GM12878 (cell line): ENCODE measurements at regions not wholly inside any gene's neighbourhood (a gene's known extent, or its start where the extent isn't known, plus 50 kb on each side); places are given as distances from the start of the nearest gene placed in this dataset.

ENCODE experiments used
- ATAC-seq: fragments of 200-7000 bp; cut with Tn5 transposase; 3 replicates; pipeline ENCODE4 v1.9.1; 2020; ENCODE audit warnings: mild to moderate bottlenecking, moderate library complexity
- BruUV-seq: library from RNA; stranded (reverse); fragments of 400-500 nt; replicated peaks from 2 replicates; lab custom pipeline; 2021; lab: Mats Ljungman, UMichigan
- CTCF ChIA-PET: fragments of 300-600 bp; sonication (Branson Sonifier 250); formaldehyde crosslinking; extraction: SDS; loops from one replicate; lab custom pipeline; 2021; ENCODE audit warnings: inconsistent platforms; lab: Yijun Ruan, JAX
- POLR2A ChIA-PET: fragments of 350-600 bp; formaldehyde crosslinking; extraction: SDS; loops from one replicate; lab custom pipeline; 2021; ENCODE audit warnings: inconsistent platforms; lab: Charles Lee
- RAD21 ChIA-PET: fragments of 300-600 bp; sonication (Branson Sonifier 250); formaldehyde crosslinking; loops from one replicate; lab custom pipeline; 2023; ENCODE audit warnings: antibody characterized with exemption; ENCODE audit not compliant: unreplicated experiment; lab: Charles Lee
- SMC1A ChIA-PET: fragments of 300-600 bp; sonication (Branson Sonifier 250); formaldehyde crosslinking; loops from one replicate; lab custom pipeline; 2023; ENCODE audit not compliant: unreplicated experiment, uncharacterized antibody; lab: Charles Lee
- DNase-seq: peaks from one replicate; pipeline ENCODE4 v3.0.0-alpha.2; 2011; ENCODE audit warnings: low read depth, low spot score
- FAIRE-seq: peaks from 3 replicates; lab custom pipeline; 2011; peaks lifted over from hg19 to GRCh38; lab: Jason Lieb, UNC
- H2AFZ ChIP-seq: 2 replicates; pipeline ENCODE4 v1.6.0; 2011; ENCODE audit warnings: low read depth, low read length, control low read depth; ENCODE audit not compliant: control insufficient read depth
- H3K27ac ChIP-seq: 2 replicates; pipeline ENCODE4 v1.5.1; 2011; ENCODE audit warnings: control low read depth; ENCODE audit not compliant: control insufficient read depth, insufficient read depth
- H3K27me3 ChIP-seq, 2 experiments: replicated peaks in 1 of 2; 2 replicates each; pipeline versions ENCODE4 v1.6.0 to v1.6.1; 2011; ENCODE audit warnings: low read length in 1 of 2; ENCODE audit not compliant: control insufficient read depth in 2 of 2, insufficient read depth in 2 of 2
- H3K36me3 ChIP-seq, 2 experiments: 2 replicates each; pipeline ENCODE4 v1.5.1; 2011; ENCODE audit warnings: low read length in 1 of 2; ENCODE audit not compliant: control insufficient read depth in 2 of 2, insufficient read depth in 2 of 2
- H3K4me1 ChIP-seq: 2 replicates; pipeline ENCODE4 v1.6.1; 2011; ENCODE audit warnings: mild to moderate bottlenecking, low read length, moderate library complexity, mixed read lengths; ENCODE audit not compliant: control insufficient read depth, insufficient read depth
- H3K4me2 ChIP-seq: 2 replicates; pipeline ENCODE4 v1.6.0; 2011; ENCODE audit warnings: control low read depth; ENCODE audit not compliant: control insufficient read depth, insufficient read depth
- H3K4me3 ChIP-seq: fragments of 200-600 bp; sonication (generic); 2 replicates; pipeline ENCODE4 v1.5.1; 2016
- H3K79me2 ChIP-seq: 2 replicates; pipeline ENCODE4 v1.6.0; 2011; ENCODE audit warnings: low read length; ENCODE audit not compliant: control insufficient read depth, insufficient read depth
- H3K9ac ChIP-seq: 2 replicates; pipeline ENCODE4 v1.8.0; 2011; ENCODE audit warnings: low read length, control low read depth, mixed read lengths; ENCODE audit not compliant: control insufficient read depth, insufficient read depth
- H3K9me3 ChIP-seq: replicated peaks from 3 replicates; pipeline ENCODE4 v1.5.1; 2011; ENCODE audit warnings: mild to moderate bottlenecking, low read length; ENCODE audit not compliant: control insufficient read depth, insufficient read depth
- H4K20me1 ChIP-seq: 2 replicates; pipeline ENCODE4 v1.6.0; 2011; ENCODE audit not compliant: control insufficient read depth, insufficient read depth
- CHD2 ChIP-seq: IDR thresholded peaks from 2 replicates; pipeline ENCODE4 v1.6.1; 2011; ENCODE audit warnings: low read depth, low read length, improper control_type of control experiment, borderline replicate concordance
- EED ChIP-seq: sonication (generic); IDR thresholded peaks from 2 replicates; pipeline ENCODE4 v1.6.1; 2016; ENCODE audit warnings: antibody characterized with exemption, low read depth
- GATAD2B ChIP-seq: fragments of 450-650 bp; conservative IDR thresholded peaks from 2 replicates; pipeline ENCODE4 v1.6.1; 2017; ENCODE audit warnings: low read depth, mild to moderate bottlenecking, moderate library complexity
- IKZF2 ChIP-seq, 2 experiments: fragments of 450-650 bp; IDR thresholded peaks; 2 replicates each; pipeline ENCODE4 v1.6.1; 2017; ENCODE audit warnings: mild to moderate bottlenecking in 2 of 2, moderate library complexity in 2 of 2
- IRF4 ChIP-seq: IDR thresholded peaks from 2 replicates; pipeline ENCODE4 v1.6.1; 2011; ENCODE audit warnings: low read depth, low read length
- PML ChIP-seq: IDR thresholded peaks from 2 replicates; pipeline ENCODE4 v1.6.1; 2012; ENCODE audit warnings: low read length, inconsistent platforms
- RELA ChIP-seq: fragments of 450-650 bp; IDR thresholded peaks from 2 replicates; pipeline ENCODE4 v1.8.0; 2014; ENCODE audit warnings: borderline replicate concordance; ENCODE audit not compliant: partially characterized antibody
- SMAD1 ChIP-seq: fragments of 450-650 bp; IDR thresholded peaks from 2 replicates; pipeline ENCODE4 v1.6.1; 2018; ENCODE audit warnings: mild to moderate bottlenecking, low read depth; ENCODE audit not compliant: partially characterized antibody
- WGBS: methylation state at CpG from one replicate; pipeline ENCODE4 v1.1.6; 2016; ENCODE audit warnings: low lambda C conversion rate; ENCODE audit not compliant: insufficient replicate concordance, insufficient coverage; ENCODE audit errors: missing lambda C conversion rate; 5-methylcytosine and 5-hydroxymethylcytosine counted together
- in situ Hi-C: fragments of 300-500 bp; cut with MboI; formaldehyde crosslinking; loops from 9 replicates; pipeline ENCODE4 v1.14.3; 2018; ENCODE audit warnings: mixed read lengths
- intact Hi-C: fragments of 100-400 bp; cut with micrococcal nuclease; formaldehyde crosslinking; loops from one replicate; pipeline ENCODE4 v1.14.2; 2022; ENCODE audit not compliant: unreplicated experiment
- TF ChIP-seq, protein P1 (sequence below): fragments of 450-650 bp; IDR thresholded peaks from 2 replicates; pipeline ENCODE4 v1.6.1; 2017; ENCODE audit warnings: mild to moderate bottlenecking
- TF ChIP-seq, protein P2 (sequence below), 3 experiments: IDR thresholded peaks in 2 of 3; conservative IDR thresholded peaks in 1 of 3; 2 replicates each; pipeline ENCODE4 v1.5.1; 2011; ENCODE audit warnings: low read depth in 3 of 3, low read length in 3 of 3, mild to moderate bottlenecking in 3 of 3, control low read depth in 2 of 3, moderate library complexity in 2 of 3, inconsistent platforms in 1 of 3, mixed read lengths in 1 of 3; ENCODE audit not compliant: control insufficient read depth in 2 of 3, insufficient read depth in 1 of 3; ENCODE audit errors: extremely low read depth in 1 of 3
- TF ChIP-seq, protein P3 (sequence below): fragments of 450-650 bp; formaldehyde crosslinking; IDR thresholded peaks from 2 replicates; pipeline ENCODE4 v1.5.0; 2022; ENCODE audit warnings: mild to moderate bottlenecking, missing genetic modification characterization

DNA sequence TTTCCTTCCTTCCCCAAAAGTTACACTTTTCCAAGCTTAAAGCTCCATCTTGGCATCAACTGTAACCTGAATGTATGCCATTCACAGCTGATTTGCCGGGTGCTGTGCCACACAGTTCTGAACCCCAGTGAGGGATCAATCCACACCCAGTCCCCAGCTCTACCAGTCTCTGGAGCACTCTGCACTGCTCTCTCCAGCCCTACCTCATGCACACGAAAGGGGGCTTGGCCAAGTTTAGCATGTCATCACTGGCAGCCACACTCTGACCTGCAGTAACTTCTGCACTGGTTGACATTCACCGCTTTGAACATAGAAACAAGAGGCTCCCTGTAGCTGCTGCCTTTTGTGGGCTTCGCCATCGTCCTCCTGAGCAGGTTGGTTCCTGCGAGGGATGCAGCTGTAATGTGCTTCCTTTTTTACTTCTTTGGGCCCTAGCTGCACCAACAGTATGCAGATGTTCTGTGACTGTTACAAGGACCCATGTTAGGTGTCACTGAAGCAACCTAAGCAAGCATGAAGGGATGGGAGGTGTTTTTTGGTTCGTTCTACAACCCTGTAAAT is 135.4 kb upstream of the SLC44A3 start:
- Histone ChIP-seq H3K9me3 (no peaks in the 10 kb centered on the region), H3K36me3 (no peaks in the 10 kb centered on the region), H3K4me2 (no peak overlapping the region), H3K27ac (no peak overlapping the region), H3K27me3 (no peaks in the 10 kb centered on the region; a peak in 1 of 4 replicates), H3K4me1 (no peaks in the 10 kb centered on the region), H3K4me3 (no peak overlapping the region), H3K9ac (no peak overlapping the region), H4K20me1 (no peaks in the 10 kb centered on the region), H2AFZ (no peak overlapping the region), H3K79me2 (no peaks in the 10 kb centered on the region)
- BruUV-seq = no TSS peak
- SMC1A ChIA-PET = no interaction called here
- WGBS = 36% methylated on average over 7 of the region's 7 CpGs
- CTCF ChIA-PET = no interaction called here
- no peak for DNase-seq
- FAIRE-seq = no peak
- TF ChIP-seq, protein P1, sequence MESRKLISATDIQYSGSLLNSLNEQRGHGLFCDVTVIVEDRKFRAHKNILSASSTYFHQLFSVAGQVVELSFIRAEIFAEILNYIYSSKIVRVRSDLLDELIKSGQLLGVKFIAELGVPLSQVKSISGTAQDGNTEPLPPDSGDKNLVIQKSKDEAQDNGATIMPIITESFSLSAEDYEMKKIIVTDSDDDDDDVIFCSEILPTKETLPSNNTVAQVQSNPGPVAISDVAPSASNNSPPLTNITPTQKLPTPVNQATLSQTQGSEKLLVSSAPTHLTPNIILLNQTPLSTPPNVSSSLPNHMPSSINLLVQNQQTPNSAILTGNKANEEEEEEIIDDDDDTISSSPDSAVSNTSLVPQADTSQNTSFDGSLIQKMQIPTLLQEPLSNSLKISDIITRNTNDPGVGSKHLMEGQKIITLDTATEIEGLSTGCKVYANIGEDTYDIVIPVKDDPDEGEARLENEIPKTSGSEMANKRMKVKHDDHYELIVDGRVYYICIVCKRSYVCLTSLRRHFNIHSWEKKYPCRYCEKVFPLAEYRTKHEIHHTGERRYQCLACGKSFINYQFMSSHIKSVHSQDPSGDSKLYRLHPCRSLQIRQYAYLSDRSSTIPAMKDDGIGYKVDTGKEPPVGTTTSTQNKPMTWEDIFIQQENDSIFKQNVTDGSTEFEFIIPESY = no peak
- TF ChIP-seq, protein P2, sequence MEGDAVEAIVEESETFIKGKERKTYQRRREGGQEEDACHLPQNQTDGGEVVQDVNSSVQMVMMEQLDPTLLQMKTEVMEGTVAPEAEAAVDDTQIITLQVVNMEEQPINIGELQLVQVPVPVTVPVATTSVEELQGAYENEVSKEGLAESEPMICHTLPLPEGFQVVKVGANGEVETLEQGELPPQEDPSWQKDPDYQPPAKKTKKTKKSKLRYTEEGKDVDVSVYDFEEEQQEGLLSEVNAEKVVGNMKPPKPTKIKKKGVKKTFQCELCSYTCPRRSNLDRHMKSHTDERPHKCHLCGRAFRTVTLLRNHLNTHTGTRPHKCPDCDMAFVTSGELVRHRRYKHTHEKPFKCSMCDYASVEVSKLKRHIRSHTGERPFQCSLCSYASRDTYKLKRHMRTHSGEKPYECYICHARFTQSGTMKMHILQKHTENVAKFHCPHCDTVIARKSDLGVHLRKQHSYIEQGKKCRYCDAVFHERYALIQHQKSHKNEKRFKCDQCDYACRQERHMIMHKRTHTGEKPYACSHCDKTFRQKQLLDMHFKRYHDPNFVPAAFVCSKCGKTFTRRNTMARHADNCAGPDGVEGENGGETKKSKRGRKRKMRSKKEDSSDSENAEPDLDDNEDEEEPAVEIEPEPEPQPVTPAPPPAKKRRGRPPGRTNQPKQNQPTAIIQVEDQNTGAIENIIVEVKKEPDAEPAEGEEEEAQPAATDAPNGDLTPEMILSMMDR (IDR thresholded peaks at IDR 0.05 in 2 of 3, conservative IDR thresholded peaks at IDR 0.05 in 1 of 3; ENCODE audit: control insufficient read depth in 2 of 3, extremely low read depth in 1 of 3, insufficient read depth in 1 of 3, low read depth in 3 of 3, low read length in 3 of 3) = no peak
- TF ChIP-seq IRF4 = no peak
- TF ChIP-seq, protein P3, sequence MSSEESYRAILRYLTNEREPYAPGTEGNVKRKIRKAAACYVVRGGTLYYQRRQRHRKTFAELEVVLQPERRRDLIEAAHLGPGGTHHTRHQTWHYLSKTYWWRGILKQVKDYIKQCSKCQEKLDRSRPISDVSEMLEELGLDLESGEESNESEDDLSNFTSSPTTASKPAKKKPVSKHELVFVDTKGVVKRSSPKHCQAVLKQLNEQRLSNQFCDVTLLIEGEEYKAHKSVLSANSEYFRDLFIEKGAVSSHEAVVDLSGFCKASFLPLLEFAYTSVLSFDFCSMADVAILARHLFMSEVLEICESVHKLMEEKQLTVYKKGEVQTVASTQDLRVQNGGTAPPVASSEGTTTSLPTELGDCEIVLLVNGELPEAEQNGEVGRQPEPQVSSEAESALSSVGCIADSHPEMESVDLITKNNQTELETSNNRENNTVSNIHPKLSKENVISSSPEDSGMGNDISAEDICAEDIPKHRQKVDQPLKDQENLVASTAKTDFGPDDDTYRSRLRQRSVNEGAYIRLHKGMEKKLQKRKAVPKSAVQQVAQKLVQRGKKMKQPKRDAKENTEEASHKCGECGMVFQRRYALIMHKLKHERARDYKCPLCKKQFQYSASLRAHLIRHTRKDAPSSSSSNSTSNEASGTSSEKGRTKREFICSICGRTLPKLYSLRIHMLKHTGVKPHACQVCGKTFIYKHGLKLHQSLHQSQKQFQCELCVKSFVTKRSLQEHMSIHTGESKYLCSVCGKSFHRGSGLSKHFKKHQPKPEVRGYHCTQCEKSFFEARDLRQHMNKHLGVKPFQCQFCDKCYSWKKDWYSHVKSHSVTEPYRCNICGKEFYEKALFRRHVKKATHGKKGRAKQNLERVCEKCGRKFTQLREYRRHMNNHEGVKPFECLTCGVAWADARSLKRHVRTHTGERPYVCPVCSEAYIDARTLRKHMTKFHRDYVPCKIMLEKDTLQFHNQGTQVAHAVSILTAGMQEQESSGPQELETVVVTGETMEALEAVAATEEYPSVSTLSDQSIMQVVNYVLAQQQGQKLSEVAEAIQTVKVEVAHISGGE (CRISPR knock-in tag) = no peak
- TF ChIP-seq EED = no peak
- no peak for TF ChIP-seq RELA
- no peak for TF ChIP-seq CHD2
- no peak for TF ChIP-seq IKZF2 (IDR thresholded peaks at IDR 0.05)
- TF ChIP-seq PML = no peak
- TF ChIP-seq SMAD1 = no peak
- no peak for TF ChIP-seq GATAD2B
- in situ Hi-C loops (no loop called here), intact Hi-C loops (no loop called here)
- POLR2A ChIA-PET = no interaction called here
- RAD21 ChIA-PET = no interaction called here
- ATAC-seq = no peak
